Esophagus muscularis mucosa (tissue), 4 donors: ENCODE measurements at regions not wholly inside any gene's neighbourhood (a gene's known extent, or its start where the extent isn't known, plus 50 kb on each side); places are given as distances from the start of the nearest gene placed in this dataset.

Source experiments
- DNase-seq: peaks from one replicate; pipeline ENCODE4 v3.0.0-alpha.2; 2017; ENCODE audit errors: extremely low spot score
- H3K27ac ChIP-seq, 4 donors: fragments of 200-600 bp; sonication (generic); replicated peaks in 1 of 4; 1 replicate in 3 of 4; 2 replicates in 1 of 4; pipeline ENCODE4 v1.5.1; 2016 to 2019; ENCODE audit warnings: mild to moderate bottlenecking in 1 of 4
- H3K27me3 ChIP-seq, 4 donors: fragments of 200-600 bp; sonication (generic); one replicate each; pipeline versions ENCODE4 v1.5.1 to v1.6.0; 2016 to 2019
- H3K36me3 ChIP-seq, 4 donors: fragments of 200-600 bp; sonication (generic); one replicate each; pipeline ENCODE4 v1.5.1; 2016 to 2019
- H3K4me1 ChIP-seq, 4 donors: fragments of 200-600 bp; sonication (generic); one replicate each; pipeline ENCODE4 v1.5.1; 2016 to 2019
- H3K4me3 ChIP-seq, 4 donors: fragments of 200-600 bp; sonication (generic); 1 replicate in 2 of 4; 2 replicates in 2 of 4; pipeline ENCODE4 v1.5.1; 2016 to 2019; ENCODE audit warnings: mild to moderate bottlenecking in 4 of 4, moderate library complexity in 1 of 4
- H3K9me3 ChIP-seq, 4 donors: fragments of 200-600 bp; sonication (generic); 1 replicate in 3 of 4; 2 replicates in 1 of 4; pipeline ENCODE4 v1.5.1; 2016 to 2019
- EP300 ChIP-seq: sonication (generic); formaldehyde crosslinking; IDR thresholded peaks from one replicate; pipeline ENCODE4 v1.6.1; 2017; ENCODE audit warnings: antibody characterized with exemption
- POLR2A ChIP-seq: fragments of 450-650 bp; IDR thresholded peaks from one replicate; pipeline ENCODE4 v1.6.1; 2017; ENCODE audit warnings: antibody characterized with exemption, moderate library complexity, mild to moderate bottlenecking, low read depth
- POLR2AphosphoS5 ChIP-seq, 2 donors: sonication (generic); formaldehyde crosslinking; IDR thresholded peaks; one replicate each; pipeline ENCODE4 v1.6.1; 2017; ENCODE audit warnings: antibody characterized with exemption in 2 of 2
- WGBS: methylation state at CpG from one replicate; pipeline ENCODE4 v1.1.5; 2018; 5-methylcytosine and 5-hydroxymethylcytosine counted together
- intact Hi-C: fragments of 100-400 bp; cut with DNase I; formaldehyde crosslinking; loops from one replicate; pipeline ENCODE4 v1.15.1; 2023
- TF ChIP-seq, protein P1 (sequence below), 3 experiments: fragments of 200-600 bp in 2 of 3; fragments of 450-650 bp in 1 of 3; sonication (generic) in 2 of 3; IDR thresholded peaks; one replicate each; pipeline ENCODE4 v1.5.1; 2017 to 2019; ENCODE audit warnings: antibody characterized with exemption in 3 of 3, mild to moderate bottlenecking in 2 of 3, moderate library complexity in 1 of 3

- H3K4me3 ChIP-seq: no peak overlapping the region
- 74% methylated on average over 2 of the region's 2 CpGs for WGBS
- DNase-seq: no peak
- H3K27ac ChIP-seq: no peak overlapping the region
- no peaks in the 10 kb centered on the region for H3K4me1 ChIP-seq
- intact Hi-C loops: no loop called here
- H3K9me3 ChIP-seq: no peaks in the 10 kb centered on the region
- no peaks in the 10 kb centered on the region for H3K27me3 ChIP-seq
- TF ChIP-seq, protein P1, sequence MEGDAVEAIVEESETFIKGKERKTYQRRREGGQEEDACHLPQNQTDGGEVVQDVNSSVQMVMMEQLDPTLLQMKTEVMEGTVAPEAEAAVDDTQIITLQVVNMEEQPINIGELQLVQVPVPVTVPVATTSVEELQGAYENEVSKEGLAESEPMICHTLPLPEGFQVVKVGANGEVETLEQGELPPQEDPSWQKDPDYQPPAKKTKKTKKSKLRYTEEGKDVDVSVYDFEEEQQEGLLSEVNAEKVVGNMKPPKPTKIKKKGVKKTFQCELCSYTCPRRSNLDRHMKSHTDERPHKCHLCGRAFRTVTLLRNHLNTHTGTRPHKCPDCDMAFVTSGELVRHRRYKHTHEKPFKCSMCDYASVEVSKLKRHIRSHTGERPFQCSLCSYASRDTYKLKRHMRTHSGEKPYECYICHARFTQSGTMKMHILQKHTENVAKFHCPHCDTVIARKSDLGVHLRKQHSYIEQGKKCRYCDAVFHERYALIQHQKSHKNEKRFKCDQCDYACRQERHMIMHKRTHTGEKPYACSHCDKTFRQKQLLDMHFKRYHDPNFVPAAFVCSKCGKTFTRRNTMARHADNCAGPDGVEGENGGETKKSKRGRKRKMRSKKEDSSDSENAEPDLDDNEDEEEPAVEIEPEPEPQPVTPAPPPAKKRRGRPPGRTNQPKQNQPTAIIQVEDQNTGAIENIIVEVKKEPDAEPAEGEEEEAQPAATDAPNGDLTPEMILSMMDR (IDR thresholded peaks at IDR 0.05): no peak
- TF ChIP-seq POLR2A: no peak
- TF ChIP-seq POLR2AphosphoS5 (IDR thresholded peaks at IDR 0.05): no peak
- TF ChIP-seq EP300: no peak
- no peaks in the 10 kb centered on the region for H3K36me3 ChIP-seq
Measured at GRCh38 chr4:163582703-163583102, 88.2 kb downstream of the TMA16 start.

GRCh38 chr4:163587867-163588266 lies 93.4 kb downstream of the TMA16 start:
- no peak overlapping the region for H3K4me3 ChIP-seq
- TF ChIP-seq EP300: no peak
- no peak for TF ChIP-seq POLR2A
- TF ChIP-seq, protein P1 (IDR thresholded peaks at IDR 0.05): no peak
- TF ChIP-seq POLR2AphosphoS5 (IDR thresholded peaks at IDR 0.05): no peak
- no peak for DNase-seq
- H3K27me3 ChIP-seq: no peaks in the 10 kb centered on the region
- no peaks in the 10 kb centered on the region for H3K9me3 ChIP-seq
- WGBS: 88% methylated on average over 3 of the region's 3 CpGs
- no peaks in the 10 kb centered on the region for H3K4me1 ChIP-seq
- H3K36me3 ChIP-seq: no peaks in the 10 kb centered on the region
- no peak overlapping the region for H3K27ac ChIP-seq
- intact Hi-C loops: no loop called here

DNA sequence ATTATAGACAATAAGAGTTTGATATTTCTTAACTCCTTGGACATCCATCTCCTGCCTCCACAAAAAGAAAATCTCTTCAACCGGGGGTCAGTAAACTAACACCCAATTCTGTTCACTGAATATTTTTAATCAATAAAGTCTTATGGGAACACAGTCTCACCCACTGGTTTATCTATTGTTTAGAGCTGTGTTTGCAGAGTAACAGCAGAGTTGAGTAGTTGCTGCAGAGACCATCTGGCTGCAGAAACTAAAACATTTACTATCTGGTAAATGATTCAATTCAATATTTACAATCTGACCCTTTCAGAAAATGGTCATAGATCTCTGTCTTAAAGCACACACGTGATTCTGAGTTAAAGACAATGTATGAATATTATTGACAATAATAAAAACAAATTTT lies 94.0 kb downstream of the TMA16 start:
- DNase-seq: no peak
- Histone ChIP-seq H3K36me3 (no peaks in the 10 kb centered on the region), H3K4me1 (no peaks in the 10 kb centered on the region), H3K27ac (no peak overlapping the region), H3K4me3 (no peak overlapping the region), H3K27me3 (no peaks in the 10 kb centered on the region), H3K9me3 (no peaks in the 10 kb centered on the region)
- intact Hi-C loops: no loop called here
- 28% methylated on average over 2 of the region's 2 CpGs for WGBS
- TF ChIP-seq POLR2A: no peak
- TF ChIP-seq, protein P1 (IDR thresholded peaks at IDR 0.05): no peak
- no peak for TF ChIP-seq EP300
- TF ChIP-seq POLR2AphosphoS5 (IDR thresholded peaks at IDR 0.05): no peak

GRCh38 chr4:163590103-163590502 lies 95.6 kb downstream of the TMA16 start:
- intact Hi-C loops: no loop called here
- 66% methylated on average over 1 of the region's 1 CpG for WGBS
- TF ChIP-seq POLR2AphosphoS5 (IDR thresholded peaks at IDR 0.05) (no peak), EP300 (no peak), POLR2A (no peak)
- TF ChIP-seq, protein P1 (IDR thresholded peaks at IDR 0.05): no peak

GRCh38 chr4:163590619-163591264 lies 96.3 kb downstream of the TMA16 start:
- 70% methylated on average over 5 of the region's 5 CpGs for WGBS
- no peaks in the 10 kb centered on the region for H3K36me3 ChIP-seq
- intact Hi-C loops: no loop called here
- no peaks in the 10 kb centered on the region for H3K9me3 ChIP-seq
- TF ChIP-seq POLR2AphosphoS5 (IDR thresholded peaks at IDR 0.05) (no peak), POLR2A (no peak), EP300 (no peak)
- TF ChIP-seq, protein P1 (IDR thresholded peaks at IDR 0.05): no peak
- H3K4me1 ChIP-seq: no peaks in the 10 kb centered on the region
- no peak overlapping the region for H3K27ac ChIP-seq
- no peak for DNase-seq
- no peak overlapping the region for H3K4me3 ChIP-seq
- H3K27me3 ChIP-seq: no peaks in the 10 kb centered on the region

More at GRCh38 chr4:163590103-163590502, 95.6 kb downstream of the TMA16 start:
- DNase-seq: no peak
- Histone ChIP-seq H3K27ac (no peak overlapping the region), H3K9me3 (no peaks in the 10 kb centered on the region), H3K27me3 (no peaks in the 10 kb centered on the region), H3K4me1 (no peaks in the 10 kb centered on the region), H3K36me3 (no peaks in the 10 kb centered on the region), H3K4me3 (no peak overlapping the region)
